ENCODE measurements at regions not wholly inside any gene's neighbourhood (a gene's known extent, or its start where the extent isn't known, plus 50 kb on each side); places are given as distances from the start of the nearest gene placed in this dataset.
"Not testable (repeated sequence)": the region's sequence is repeated elsewhere in the genome, so short reads cannot be mapped to it uniquely, and the experiment has no call there.

DNA sequence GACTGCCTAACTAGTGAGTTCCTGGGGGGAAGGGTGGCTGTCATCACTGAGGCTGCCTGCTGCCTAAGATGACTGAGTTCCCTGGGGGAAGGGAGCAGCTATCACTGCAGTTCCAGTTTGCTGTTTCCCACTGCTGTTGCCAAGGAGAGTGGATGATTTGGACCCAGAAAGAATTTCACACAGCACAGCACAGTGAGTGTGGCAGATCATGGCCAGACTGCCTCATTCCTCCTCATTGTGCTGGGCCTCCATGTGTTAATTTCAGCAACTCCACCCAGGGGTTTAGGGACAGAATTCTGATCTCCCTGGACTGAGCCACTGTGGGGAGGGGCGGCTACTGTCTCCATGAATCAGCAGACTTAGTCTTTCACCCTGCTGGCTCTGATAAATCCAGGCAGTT, 125.0 kb downstream of the TEX13C start:
- TF ChIP-seq, protein P1, sequence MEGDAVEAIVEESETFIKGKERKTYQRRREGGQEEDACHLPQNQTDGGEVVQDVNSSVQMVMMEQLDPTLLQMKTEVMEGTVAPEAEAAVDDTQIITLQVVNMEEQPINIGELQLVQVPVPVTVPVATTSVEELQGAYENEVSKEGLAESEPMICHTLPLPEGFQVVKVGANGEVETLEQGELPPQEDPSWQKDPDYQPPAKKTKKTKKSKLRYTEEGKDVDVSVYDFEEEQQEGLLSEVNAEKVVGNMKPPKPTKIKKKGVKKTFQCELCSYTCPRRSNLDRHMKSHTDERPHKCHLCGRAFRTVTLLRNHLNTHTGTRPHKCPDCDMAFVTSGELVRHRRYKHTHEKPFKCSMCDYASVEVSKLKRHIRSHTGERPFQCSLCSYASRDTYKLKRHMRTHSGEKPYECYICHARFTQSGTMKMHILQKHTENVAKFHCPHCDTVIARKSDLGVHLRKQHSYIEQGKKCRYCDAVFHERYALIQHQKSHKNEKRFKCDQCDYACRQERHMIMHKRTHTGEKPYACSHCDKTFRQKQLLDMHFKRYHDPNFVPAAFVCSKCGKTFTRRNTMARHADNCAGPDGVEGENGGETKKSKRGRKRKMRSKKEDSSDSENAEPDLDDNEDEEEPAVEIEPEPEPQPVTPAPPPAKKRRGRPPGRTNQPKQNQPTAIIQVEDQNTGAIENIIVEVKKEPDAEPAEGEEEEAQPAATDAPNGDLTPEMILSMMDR (IDR thresholded peaks at IDR 0.05) = no peak
- H3K27ac ChIP-seq = no peak overlapping the region

DNA sequence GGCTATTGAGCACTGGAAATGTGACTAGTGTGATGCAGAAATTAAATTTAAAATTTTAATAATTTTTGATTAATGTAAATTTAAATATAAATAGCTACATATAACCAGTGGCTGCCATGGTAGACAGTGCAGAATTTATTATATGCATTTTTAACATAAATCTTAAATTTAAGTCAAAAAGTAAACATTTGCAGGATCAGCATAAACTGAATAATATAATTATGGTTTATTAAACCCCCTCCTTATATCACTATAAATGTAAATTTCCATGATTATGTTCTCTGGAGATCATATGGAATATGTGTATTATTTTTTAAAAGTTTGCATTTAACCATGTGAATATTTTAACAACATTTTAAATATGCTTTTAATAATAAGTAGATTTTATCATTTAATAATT, 155.8 kb downstream of the TEX13C start:
- no peak overlapping the region for H3K4me3 ChIP-seq
- no peak overlapping the region for H3K27ac ChIP-seq
- no peaks in the 10 kb centered on the region for H3K4me1 ChIP-seq
- TF ChIP-seq, protein P1 (IDR thresholded peaks at IDR 0.05) = no peak
- DNase-seq = no peak
- no peaks in the 10 kb centered on the region for H3K9me3 ChIP-seq
- H3K27me3 ChIP-seq = no peaks in the 10 kb centered on the region
- intact Hi-C loops (cut with DNase I; ENCODE audit: low total_unique reads) = no loop called here
- H3K36me3 ChIP-seq = no peaks in the 10 kb centered on the region

More for the DNA sequence above, 125.0 kb downstream of the TEX13C start:
- Histone ChIP-seq H3K4me1 (no peaks in the 10 kb centered on the region), H3K36me3 (no peaks in the 10 kb centered on the region), H3K4me3 (no peak overlapping the region), H3K27me3 (no peaks in the 10 kb centered on the region), H3K9me3 (peaks cover 0 to 7% (median 0%) of the 10 kb centered on the region in 3 donors)
- no peak for DNase-seq
- intact Hi-C loops (cut with DNase I; ENCODE audit: low total_unique reads) = no loop called here

DNA sequence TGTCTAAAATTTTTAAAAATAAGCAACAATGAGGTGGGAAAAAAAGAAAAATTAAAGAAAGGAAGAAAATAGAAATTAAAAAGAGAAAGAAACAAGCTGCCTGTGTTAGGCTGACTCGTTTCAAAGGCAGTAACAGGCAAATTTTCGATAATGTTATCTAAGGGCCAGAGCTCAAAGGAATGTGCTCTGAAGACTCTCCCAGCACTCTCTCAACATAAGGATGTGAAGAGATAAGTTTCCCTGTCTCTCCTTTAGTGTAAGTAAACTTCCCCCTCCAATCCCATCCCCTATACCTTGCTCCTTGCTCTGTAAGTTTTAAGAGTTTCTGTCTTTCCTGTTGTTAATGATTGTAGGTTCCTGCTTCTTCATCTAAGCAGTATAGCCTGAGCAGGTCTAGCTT, 172.8 kb downstream of the TEX13C start:
- no peaks in the 10 kb centered on the region for H3K27me3 ChIP-seq
- H3K4me3 ChIP-seq = no peak overlapping the region
- intact Hi-C loops (cut with DNase I; ENCODE audit: low total_unique reads) = no loop called here
- no peaks in the 10 kb centered on the region for H3K36me3 ChIP-seq
- H3K4me1 ChIP-seq = no peaks in the 10 kb centered on the region
- no peaks in the 10 kb centered on the region for H3K9me3 ChIP-seq
- TF ChIP-seq, protein P1 (IDR thresholded peaks at IDR 0.05) = no peak
- DNase-seq = no peak
- no peak overlapping the region for H3K27ac ChIP-seq

DNA sequence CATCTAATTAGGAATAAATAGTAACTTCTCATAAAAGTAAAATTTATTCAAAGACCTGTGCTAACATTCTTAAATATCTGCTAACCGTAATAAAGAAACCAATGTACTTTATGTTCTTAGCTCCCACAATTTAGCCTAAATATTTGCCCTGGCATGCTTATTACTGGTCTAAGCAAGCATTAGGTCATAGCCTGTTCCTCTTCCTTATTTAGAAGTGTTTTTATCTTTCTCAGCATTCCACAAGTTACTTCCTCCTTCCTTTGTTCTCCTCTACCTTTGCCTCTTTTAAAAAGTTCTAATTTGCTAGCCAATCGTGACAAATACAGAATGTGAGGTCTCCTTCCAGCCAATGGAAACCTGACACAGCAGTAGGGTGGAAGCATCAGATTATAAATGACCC, 173.3 kb downstream of the TEX13C start:
- DNase-seq; H3K4me3 ChIP-seq; intact Hi-C loops (cut with DNase I; ENCODE audit: low total_unique reads); H3K27me3 ChIP-seq; H3K36me3 ChIP-seq; H3K4me1 ChIP-seq; H3K9me3 ChIP-seq; H3K27ac ChIP-seq: not testable (repeated sequence)

DNA sequence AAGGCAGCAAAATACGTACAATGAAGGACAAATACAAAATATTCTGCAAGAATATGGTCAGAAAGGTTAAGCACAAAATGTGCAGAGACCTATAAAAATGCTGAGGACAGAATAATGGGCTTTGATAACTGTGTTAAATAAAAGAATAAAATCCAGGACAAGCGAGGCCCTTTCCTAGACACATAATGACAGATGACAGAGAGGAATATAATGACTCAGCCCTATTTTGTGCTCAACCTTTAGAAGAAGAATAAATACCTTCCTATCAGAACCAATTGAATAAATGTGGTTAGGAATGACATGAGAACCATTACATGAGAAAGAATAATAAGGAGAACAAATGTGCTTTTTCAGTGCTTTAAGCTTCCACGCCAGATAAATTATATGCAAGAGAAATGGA, 178.0 kb downstream of the TEX13C start:
- Histone ChIP-seq H3K27ac (no peak overlapping the region), H3K4me3 (no peak overlapping the region), H3K9me3 (peaks cover 0 to under 1% (median 0%) of the 10 kb centered on the region in 3 donors), H3K4me1 (no peaks in the 10 kb centered on the region), H3K36me3 (no peaks in the 10 kb centered on the region), H3K27me3 (no peaks in the 10 kb centered on the region)
- TF ChIP-seq, protein P1 (IDR thresholded peaks at IDR 0.05) = no peak
- intact Hi-C loops (cut with DNase I; ENCODE audit: low total_unique reads) = no loop called here
- DNase-seq = no peak

DNA sequence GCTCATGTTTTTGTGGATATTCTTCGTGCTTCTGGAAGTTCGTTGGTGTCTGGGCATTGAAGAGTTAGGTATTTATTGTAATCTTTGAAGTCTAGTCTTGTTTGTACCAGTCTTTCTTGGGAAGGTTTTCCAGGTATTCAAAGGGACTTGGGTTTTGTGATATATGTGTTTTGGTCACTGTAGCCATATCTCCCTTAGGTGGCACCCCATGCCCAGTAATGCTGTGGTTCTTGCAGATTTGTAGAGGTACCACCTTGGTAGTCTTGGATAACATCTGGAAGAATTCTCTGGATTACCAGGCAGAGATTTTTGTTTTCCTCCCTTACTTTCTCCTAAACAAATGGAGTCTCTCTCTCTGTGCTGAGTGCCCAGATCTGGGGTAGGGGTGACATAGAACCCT, 184.1 kb downstream of the TEX13C start:
- TF ChIP-seq, protein P1 (IDR thresholded peaks at IDR 0.05) = no peak
- H3K27ac ChIP-seq = no peak overlapping the region
- peaks cover 0 to 7% (median 5%) of the 10 kb centered on the region in 3 donors for H3K9me3 ChIP-seq
- no peak for DNase-seq
- intact Hi-C loops (cut with DNase I; ENCODE audit: low total_unique reads) = no loop called here
- no peaks in the 10 kb centered on the region for H3K27me3 ChIP-seq
- no peaks in the 10 kb centered on the region for H3K36me3 ChIP-seq
- H3K4me1 ChIP-seq = no peaks in the 10 kb centered on the region
- no peak overlapping the region for H3K4me3 ChIP-seq

All from tibial artery (tissue), 4 donors.